ENCODE measurements at regions not wholly inside any gene's neighbourhood (a gene's known extent, or its start where the extent isn't known, plus 50 kb on each side); places are given as distances from the start of the nearest gene placed in this dataset.

DNA sequence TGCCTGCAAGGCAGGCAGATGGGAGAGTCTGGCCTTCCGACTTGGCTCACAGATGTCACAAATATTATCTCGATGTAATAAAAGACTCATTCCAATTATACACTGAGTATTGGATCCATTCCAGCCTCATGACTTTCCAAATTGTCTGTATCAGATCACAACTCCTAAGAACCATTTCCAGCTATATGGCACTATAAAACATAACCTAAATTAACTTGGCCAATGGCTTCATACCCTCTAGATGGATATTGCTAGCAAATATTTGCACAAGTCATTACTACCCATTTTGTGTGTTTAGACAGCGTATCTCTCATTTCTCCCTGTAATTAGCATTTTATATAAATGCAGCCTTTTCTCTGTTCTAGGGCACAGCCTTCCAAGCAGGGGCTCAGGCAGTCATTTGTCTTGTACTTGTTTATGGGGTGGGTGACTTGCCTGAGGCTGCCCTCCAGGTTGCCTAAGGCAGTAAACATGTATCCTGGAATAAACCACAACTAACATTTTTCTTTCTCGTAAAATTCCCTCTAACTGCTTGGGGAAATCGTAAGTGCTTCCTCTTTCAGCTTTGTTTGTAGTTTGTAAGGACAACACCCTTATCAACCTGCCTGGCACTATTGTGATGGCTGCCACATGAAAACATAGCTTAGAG is 70.6 kb upstream of the KCNJ6 start:
- Histone ChIP-seq H3K4me3 (no peak overlapping the region), H3K27me3 (peaks cover 0 to 5% (median 0%) of the 10 kb centered on the region in 3 donors), H3K36me3 (no peaks in the 10 kb centered on the region), H3K9me3 (no peaks in the 10 kb centered on the region), H3K27ac (no peak overlapping the region), H3K4me1 (no peaks in the 10 kb centered on the region)
- no peak for TF ChIP-seq POLR2A (IDR thresholded peaks at IDR 0.05)
- TF ChIP-seq, protein P1, sequence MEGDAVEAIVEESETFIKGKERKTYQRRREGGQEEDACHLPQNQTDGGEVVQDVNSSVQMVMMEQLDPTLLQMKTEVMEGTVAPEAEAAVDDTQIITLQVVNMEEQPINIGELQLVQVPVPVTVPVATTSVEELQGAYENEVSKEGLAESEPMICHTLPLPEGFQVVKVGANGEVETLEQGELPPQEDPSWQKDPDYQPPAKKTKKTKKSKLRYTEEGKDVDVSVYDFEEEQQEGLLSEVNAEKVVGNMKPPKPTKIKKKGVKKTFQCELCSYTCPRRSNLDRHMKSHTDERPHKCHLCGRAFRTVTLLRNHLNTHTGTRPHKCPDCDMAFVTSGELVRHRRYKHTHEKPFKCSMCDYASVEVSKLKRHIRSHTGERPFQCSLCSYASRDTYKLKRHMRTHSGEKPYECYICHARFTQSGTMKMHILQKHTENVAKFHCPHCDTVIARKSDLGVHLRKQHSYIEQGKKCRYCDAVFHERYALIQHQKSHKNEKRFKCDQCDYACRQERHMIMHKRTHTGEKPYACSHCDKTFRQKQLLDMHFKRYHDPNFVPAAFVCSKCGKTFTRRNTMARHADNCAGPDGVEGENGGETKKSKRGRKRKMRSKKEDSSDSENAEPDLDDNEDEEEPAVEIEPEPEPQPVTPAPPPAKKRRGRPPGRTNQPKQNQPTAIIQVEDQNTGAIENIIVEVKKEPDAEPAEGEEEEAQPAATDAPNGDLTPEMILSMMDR (IDR thresholded peaks at IDR 0.05 in 4 of 5, conservative IDR thresholded peaks at IDR 0.05 in 1 of 5), result no peak
- DNase-seq, result no peak
- ATAC-seq, result no peak
- in situ Hi-C loops (cut with MboI; ENCODE audit: low sequenced_read_pairs in 4 of 4) (no loop called here), intact Hi-C loops (cut with DNase I; ENCODE audit: low total_unique reads) (no loop called here)

DNA sequence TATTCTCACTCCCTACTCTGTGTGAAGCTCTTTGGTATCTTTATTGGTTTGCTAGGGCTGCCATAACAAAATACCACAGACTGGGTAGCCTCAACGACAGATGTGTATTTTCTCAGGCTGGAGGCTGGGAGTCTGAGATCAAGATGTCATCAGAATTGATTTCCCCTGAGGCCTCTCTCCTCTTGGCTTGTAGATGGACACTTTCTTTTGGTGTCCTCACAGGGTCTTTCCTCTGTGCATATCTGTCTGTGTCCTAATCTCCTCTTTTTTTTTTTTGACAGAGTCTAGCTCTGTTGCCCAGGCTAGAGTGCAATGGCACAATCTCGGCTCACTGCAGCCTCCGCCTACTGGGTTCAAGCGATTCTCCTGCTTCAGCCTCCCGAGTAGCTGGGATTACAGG is 71.4 kb upstream of the KCNJ6 start:
- no peak overlapping the region for H3K4me3 ChIP-seq
- no peak overlapping the region for H3K27ac ChIP-seq
- in situ Hi-C loops (cut with MboI; ENCODE audit: low sequenced_read_pairs in 4 of 4) (no loop called here), intact Hi-C loops (cut with DNase I; ENCODE audit: low total_unique reads) (no loop called here)
- no peaks in the 10 kb centered on the region for H3K4me1 ChIP-seq
- no peaks in the 10 kb centered on the region for H3K9me3 ChIP-seq
- H3K27me3 ChIP-seq, result peaks cover 0 to 5% (median 0%) of the 10 kb centered on the region in 3 donors
- ATAC-seq, result no peak
- H3K36me3 ChIP-seq, result no peaks in the 10 kb centered on the region
- TF ChIP-seq, protein P1 (IDR thresholded peaks at IDR 0.05 in 4 of 5, conservative IDR thresholded peaks at IDR 0.05 in 1 of 5), result no peak
- TF ChIP-seq POLR2A (IDR thresholded peaks at IDR 0.05), result no peak
- no peak for DNase-seq

- no peak overlapping the region for H3K27ac ChIP-seq
- ATAC-seq, result no peak
- TF ChIP-seq, protein P1 (IDR thresholded peaks at IDR 0.05 in 4 of 5, conservative IDR thresholded peaks at IDR 0.05 in 1 of 5), result no peak
- no peak for TF ChIP-seq POLR2A (IDR thresholded peaks at IDR 0.05)
- in situ Hi-C loops (cut with MboI; ENCODE audit: low sequenced_read_pairs in 4 of 4) (no loop called here), intact Hi-C loops (cut with DNase I; ENCODE audit: low total_unique reads) (no loop called here)
- H3K4me1 ChIP-seq, result no peaks in the 10 kb centered on the region
- H3K9me3 ChIP-seq, result no peaks in the 10 kb centered on the region
- no peaks in the 10 kb centered on the region for H3K36me3 ChIP-seq
- no peak overlapping the region for H3K4me3 ChIP-seq
- H3K27me3 ChIP-seq, result no peaks in the 10 kb centered on the region
- DNase-seq, result no peak
Measured at GRCh38 chr21:37993071-37993470, 76.8 kb upstream of the KCNJ6 start.

DNA sequence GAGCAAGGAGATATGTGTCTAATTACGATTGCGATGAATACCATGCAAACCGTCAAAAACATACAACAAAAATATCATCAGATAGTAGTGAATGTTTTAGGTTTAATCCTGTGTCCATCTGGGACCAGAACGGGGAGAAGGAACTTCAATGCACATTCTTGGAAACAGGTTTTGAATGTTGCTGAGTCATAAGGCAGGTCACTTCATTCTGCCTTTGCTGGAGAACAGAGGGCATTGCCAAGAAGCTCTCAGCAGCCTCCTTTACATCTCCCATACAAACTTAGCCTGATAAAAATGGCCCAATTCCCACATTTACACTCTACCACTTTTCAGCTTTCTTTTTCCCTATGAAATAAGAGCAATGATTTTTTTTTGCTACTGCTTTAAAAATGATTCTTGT is 78.0 kb upstream of the KCNJ6 start:
- Histone ChIP-seq H3K27ac (no peak overlapping the region), H3K9me3 (no peaks in the 10 kb centered on the region), H3K27me3 (no peaks in the 10 kb centered on the region), H3K36me3 (no peaks in the 10 kb centered on the region), H3K4me3 (no peak overlapping the region), H3K4me1 (no peaks in the 10 kb centered on the region)
- DNase-seq, result no peak
- TF ChIP-seq, protein P1 (IDR thresholded peaks at IDR 0.05 in 4 of 5, conservative IDR thresholded peaks at IDR 0.05 in 1 of 5), result no peak
- no peak for TF ChIP-seq POLR2A (IDR thresholded peaks at IDR 0.05)
- in situ Hi-C loops (cut with MboI; ENCODE audit: low sequenced_read_pairs in 4 of 4) (no loop called here), intact Hi-C loops (cut with DNase I; ENCODE audit: low total_unique reads) (no loop called here)
- no peak for ATAC-seq

GRCh38 chr21:38012672-38013071 is 96.4 kb upstream of the KCNJ6 start:
- no peaks in the 10 kb centered on the region for H3K27me3 ChIP-seq
- H3K4me3 ChIP-seq, result no peak overlapping the region
- no peaks in the 10 kb centered on the region for H3K4me1 ChIP-seq
- ATAC-seq, result no peak
- H3K9me3 ChIP-seq, result no peaks in the 10 kb centered on the region
- intact Hi-C loops (cut with DNase I; ENCODE audit: low total_unique reads) (no loop called here), in situ Hi-C loops (cut with MboI; ENCODE audit: low sequenced_read_pairs in 4 of 4) (no loop called here)
- H3K27ac ChIP-seq, result no peak overlapping the region
- no peaks in the 10 kb centered on the region for H3K36me3 ChIP-seq
- DNase-seq, result no peak
- no peak for TF ChIP-seq POLR2A (IDR thresholded peaks at IDR 0.05)

Measured in gastrocnemius medialis (tissue), 4 donors.